Islet of Langerhans (tissue), 1 donor: ENCODE measurements at regions not wholly inside any gene's neighbourhood (a gene's known extent, or its start where the extent isn't known, plus 50 kb on each side); places are given as distances from the start of the nearest gene placed in this dataset.
"Not testable (repeated sequence)": the region's sequence is repeated elsewhere in the genome, so short reads cannot be mapped to it uniquely, and the experiment has no call there.

Experiments used
- FAIRE-seq: peaks from one replicate; lab custom pipeline; 2011; peaks lifted over from hg19 to GRCh38; lab: Jason Lieb, UNC

DNA sequence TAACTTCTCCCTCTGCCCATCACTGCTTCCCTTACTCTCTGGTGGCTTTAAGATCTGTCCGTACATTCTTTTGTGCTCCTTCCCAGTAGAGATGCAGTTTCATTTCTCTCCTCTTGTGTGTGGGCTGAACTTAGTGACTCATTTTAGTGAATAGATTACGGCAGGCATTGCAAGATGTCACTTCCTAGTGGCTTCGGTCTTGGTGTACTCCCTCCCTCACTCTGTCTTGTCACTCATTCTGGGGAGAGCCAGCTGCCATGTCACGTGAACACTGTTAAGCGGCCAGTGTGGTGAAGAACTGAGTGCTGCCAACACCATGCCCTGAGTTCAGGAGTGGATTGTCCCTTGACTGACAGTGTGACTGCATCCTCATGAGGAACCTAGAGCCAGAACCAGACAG, 115.9 kb downstream of the OTOR start:
- FAIRE-seq: no peak

DNA sequence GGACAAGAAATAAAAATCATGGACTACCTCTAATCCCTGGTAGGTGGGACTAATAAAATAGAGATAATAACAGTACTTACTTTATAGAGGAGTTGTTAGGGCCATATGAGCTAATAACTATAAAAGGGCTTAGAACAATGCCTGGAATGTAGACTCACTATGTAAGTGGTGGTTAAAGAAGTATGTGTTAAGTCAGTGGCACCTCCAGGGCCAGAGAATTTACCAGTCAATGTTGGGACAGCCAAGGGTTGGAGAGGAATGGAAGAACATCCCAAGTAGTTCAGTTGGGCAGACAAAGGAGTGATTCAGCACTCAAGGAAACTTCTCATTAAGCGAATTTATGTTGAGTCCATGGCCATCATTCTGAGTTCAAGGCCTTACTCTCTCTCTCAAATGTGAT, 116.8 kb downstream of the OTOR start:
- no peak for FAIRE-seq

DNA sequence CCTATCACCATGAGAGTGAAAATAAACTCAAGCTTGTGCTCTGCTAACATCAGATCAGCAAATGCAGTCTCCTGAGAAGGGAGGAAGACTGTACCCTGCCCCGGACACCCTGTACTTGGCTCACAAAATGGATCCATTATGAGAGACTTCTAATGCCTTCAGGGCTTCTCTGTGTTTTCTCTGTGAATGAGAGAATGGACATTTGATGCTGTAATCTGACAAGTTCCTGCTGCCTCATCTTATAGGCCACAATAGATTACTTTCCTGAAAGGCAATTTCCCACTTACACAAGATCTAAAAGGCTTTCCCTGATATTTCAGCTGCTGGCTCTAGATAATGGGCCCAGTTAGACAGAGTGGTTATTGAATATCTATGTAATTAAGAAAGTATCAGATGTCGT, 117.2 kb downstream of the OTOR start:
- FAIRE-seq: no peak

DNA sequence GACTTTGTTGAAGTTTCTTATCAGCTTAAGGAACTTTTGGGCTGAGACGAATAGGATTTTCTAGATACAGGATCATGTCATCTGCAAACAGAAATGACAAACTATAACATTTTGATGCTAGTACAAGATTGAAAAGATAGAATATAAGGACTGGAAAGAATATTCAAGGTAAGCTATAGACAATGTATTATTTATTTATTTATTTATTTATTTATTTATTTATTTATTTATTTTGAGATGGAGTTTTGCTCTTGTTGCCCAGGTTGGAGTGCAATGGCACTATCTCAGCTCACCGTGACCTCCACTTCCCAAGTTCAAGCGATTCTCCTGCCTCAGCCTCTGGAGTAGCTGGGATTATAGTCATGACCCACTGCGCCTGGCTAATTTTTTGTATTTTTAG, 125.0 kb downstream of the OTOR start:
- not testable (repeated sequence) for FAIRE-seq

DNA sequence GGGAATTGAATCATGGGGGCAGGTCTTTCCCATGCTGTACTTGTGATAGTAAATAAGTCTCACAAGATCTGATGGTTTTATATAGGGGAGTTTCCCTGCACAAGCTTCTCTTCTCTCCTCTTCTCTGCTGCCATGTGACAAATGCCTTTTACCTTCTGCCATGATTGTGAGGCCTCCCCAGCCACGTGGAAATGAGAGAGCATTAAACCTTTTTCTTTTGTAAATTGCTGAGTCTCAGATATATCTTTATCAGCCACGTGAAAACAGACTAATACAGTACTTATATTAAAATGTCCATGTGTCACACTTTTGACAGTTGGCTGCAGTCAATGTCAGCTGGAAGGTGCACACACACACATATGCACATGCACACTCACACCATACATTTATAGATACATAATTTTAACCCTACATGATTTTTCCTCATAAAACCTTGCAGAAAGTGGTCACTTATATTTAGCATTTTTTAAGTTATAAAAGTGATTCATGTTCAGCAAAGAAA, 128.9 kb downstream of the OTOR start:
- FAIRE-seq: no peak

DNA sequence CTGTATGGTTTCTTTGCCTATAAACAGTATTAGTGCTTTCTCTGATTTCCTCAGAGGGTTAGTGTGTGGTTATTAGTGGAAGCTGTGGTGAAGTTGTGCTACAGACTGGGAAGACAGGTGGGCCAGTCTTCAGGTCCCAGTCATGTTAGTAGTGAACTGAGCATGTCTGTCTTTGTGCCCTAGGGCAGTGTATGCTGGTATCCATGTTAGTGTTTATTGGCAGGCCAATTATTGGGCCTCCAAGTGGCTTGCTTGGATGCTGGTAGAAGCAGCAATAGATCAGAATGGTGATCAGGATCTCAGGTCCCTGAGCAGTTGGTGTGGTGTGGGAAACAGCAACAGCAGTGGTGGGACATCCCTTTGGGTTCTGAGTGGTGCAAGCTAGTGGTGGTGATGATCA, 137.6 kb downstream of the OTOR start:
- no peak for FAIRE-seq

DNA sequence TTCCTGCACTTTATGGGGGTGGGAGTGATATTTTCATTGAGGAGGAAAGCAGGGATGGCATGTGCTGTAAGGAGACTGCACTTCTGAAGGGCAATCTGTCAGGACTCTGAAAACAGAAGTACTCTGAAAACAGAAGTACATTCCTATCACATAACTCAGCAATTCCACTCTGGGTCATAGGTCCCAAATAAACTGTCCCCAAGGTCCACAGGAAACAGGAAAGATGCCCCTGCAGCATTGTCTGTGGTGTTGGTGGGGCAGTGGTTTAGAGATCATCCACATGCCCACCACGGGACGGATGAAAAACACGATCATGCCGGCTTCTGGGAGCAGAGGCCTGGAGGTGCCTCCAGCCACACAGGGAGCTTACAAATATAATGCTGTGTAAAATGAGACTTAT, 150.3 kb downstream of the OTOR start:
- FAIRE-seq: no peak

DNA sequence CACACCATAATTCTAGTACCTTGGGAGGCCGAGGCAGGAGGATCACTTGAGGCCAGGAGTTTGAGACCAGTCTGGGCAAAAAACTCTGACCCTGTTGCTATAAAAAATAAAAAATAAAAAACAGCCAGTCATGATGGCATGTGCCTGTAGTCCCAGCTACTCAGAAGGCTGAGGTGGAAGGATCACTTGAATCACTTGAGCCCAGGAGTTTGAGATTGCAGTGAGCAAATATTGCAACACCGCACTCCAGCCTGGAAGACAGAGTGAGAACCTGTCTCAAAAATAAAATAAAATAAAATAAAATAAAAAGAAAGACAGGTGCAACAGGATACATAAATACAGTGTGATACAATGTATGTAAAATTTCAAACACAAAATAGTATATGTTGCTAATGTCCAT, 154.5 kb downstream of the OTOR start:
- FAIRE-seq: no peak

DNA sequence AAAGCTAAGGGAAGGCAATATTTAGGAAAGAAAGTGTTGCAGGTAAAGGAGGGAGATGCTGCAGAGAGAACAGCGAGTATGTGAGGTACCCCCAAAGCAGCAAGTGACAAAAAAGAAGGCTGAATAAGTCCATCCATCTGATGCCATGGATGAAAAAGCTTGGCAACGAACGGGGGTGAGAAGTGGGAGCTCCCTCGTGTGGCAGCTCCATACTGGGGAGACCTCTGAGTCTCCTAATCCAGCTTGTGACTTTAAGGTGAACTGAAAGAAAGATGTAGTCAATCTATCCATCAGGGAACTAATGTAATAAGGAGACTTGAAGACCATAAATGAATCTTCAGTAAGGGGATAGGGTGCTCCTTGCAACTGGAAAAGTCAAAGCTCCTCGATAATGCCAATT, 156.6 kb downstream of the OTOR start:
- no peak for FAIRE-seq

DNA sequence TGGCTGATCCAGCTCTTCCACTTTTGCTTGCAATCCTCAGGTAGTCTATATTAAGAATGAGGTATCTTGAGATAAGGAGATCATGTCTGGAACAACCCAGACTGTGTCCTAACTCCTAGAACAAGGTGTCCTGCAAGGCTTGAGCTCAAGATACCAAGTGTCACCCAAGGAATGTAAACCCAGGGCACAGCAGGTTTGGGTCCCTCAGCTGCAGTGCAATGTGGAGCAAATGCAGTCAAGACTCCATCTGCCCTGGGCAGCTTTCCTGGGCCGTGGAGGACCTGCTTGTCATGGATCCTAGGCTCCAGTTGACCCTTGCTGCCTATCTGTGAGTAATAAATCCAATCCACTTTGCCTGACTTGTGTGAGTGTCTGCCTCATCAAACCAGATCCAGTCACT, 166.1 kb downstream of the OTOR start:
- no peak for FAIRE-seq

DNA sequence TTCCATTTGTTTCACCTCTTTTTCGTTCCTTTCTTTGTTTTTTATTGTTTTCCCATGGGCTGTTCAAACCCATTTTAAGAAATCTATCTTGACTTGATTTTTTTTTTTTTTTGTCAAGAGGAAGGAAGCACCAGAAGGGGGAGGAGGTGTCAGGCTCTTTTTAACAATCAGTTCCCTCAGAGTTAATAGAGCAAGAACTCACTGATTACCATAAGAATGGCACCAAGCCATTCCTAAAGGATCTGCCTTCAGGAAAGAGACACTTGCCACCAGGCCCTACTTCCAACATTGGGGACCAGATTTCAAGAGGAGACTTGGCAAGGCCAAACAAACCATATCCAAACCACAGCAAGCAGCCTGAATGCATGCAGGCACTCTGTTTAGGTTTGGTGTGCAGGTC, 168.0 kb downstream of the OTOR start:
- FAIRE-seq: no peak

DNA sequence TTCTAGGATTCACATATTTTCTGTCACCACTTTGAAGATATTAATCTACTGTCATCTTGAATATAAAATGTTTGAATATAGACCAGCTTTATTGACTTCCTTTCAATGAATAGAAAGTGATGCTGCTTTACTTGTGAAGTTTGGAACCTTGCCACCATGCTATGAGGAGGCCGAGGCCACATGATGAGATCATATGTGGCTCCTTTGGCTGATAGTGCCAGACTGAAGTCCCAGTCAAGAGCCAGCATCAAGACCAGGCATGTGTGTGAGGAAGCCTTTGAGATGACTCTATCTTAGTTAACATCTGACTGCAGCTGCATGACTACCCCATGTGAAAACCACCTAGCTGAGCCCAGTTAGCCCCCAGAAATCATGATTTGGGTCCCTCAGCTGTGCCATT, 169.5 kb downstream of the OTOR start:
- FAIRE-seq: no peak

DNA sequence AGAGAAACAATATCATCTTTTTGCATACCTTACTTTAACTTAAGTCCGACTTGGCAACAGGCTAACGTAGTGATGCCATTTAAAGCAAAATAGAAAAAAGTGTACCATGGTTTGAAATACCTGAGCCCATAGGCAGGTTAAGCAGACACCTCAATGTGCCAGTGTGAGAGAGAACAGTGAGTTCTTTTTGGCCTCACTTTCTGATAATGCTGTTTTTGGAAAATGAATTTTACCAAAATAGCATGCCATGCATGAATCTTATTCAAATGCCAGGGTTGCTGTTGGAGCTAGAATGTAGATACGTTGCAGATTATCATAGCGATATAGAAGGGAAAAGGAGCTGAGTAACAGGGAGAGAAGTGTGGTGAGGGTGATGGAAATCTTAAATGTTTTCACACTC, 170.2 kb downstream of the OTOR start:
- no peak for FAIRE-seq

DNA sequence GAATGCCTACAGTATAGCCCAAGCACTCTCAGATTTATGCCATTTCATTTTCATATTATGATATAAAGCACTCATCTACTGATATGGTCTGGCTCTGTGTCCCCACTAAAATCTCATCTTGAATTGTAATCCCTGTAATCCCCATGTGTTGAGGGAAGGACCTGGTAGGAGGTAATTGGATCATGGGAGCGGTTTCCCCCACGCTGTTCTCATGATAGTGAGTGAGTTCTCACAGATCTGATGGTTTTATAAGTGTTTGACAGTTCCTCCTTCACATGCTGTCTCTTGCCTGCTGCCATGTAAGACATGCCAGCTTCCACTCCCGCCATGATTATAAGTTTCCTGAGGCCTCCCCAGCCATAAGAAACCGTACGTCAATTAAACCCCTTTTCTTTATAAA, 171.7 kb downstream of the OTOR start:
- FAIRE-seq: no peak

DNA sequence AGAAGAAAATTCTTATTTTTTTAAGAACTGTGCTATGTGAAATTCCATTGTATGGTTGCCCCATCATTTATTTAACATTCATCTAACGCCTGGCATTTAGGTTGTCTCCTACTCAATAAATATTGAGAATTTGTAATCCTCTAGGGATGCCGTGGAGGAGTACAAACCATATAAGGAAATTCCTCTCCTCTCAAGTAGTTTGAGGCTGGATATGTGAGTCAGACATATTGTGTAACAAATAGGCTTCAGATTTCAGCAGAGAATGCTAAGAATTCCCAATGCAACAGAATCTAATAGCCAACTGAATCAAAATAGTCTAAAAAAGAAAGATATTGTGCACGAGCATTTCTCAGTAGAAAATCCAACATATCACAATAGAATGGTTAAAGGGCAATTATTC, 174.7 kb downstream of the OTOR start:
- no peak for FAIRE-seq

DNA sequence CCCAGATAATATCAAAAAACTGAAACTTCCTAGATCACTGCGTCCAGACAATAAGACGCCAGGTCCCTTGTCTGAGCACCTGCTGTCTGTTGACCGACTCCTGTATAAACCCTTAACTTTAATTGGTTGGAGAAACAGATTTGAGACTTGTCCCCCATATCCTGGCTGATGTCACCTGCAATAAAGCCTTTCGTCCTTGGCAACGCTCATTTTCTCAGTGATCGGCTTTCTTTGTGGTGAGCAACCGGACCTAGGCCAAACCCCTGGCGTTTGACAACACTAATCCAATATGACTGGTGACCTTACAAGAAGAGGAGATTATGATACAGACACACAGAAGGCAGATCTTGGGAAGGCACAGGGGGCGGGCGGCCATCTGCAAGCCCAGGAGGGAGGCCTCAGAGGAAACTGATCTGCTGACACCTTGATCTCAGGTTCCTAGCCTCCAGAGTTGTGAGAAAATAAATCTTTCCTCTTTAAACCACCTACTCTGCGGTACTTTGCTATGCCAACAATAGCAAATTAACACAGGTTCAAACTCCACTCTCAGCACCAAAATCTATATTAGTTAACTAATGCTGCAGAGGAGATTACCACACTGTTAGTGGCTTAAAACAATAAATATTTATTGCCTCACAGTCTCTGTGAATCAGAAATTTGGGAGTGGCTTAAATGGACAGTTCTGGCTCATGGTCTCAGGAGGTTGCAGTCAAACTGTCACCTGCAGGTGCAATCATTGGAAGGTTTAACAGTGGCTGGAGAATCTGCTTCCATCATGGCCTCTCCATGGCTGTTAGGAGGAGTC, 178.7 kb downstream of the OTOR start:
- no peak for FAIRE-seq

DNA sequence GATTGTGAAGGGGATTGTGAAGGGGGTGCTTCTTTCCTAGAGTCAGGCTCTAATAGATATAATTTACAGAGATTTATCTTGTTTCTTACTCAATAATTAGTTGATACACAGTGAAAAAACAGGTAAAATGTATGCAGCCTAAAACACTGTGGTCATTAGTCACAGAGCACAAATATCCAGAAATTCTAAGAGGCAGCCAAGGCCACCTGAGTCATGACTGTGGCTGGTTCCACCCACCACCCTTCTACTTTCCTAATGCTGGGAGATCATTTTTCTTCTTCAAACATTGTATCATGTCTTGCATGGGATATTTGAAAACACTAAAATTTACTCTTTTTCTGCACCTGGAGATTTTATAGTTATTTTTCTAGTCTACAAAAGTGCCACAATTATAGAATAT, 181.6 kb downstream of the OTOR start:
- no peak for FAIRE-seq

DNA sequence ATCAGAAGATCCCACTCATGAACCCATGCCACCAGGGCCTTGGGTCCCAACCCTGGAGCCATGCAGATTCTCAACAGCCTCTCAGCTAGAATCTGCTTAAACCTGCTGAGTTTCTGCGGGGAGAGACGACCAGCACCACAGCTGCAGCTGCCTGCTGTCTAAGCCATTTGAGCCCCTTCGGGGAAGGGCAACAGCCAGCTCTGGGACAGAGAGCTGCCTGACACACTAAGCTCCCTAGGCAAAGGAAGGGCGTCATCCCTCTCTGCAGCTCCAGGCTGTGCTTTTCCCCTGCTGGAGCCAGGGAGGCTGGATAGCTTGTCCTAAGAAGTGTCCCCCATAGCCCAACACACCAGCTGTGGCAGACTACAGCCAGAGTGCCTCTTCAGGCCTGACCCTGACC, 182.5 kb downstream of the OTOR start:
- no peak for FAIRE-seq

DNA sequence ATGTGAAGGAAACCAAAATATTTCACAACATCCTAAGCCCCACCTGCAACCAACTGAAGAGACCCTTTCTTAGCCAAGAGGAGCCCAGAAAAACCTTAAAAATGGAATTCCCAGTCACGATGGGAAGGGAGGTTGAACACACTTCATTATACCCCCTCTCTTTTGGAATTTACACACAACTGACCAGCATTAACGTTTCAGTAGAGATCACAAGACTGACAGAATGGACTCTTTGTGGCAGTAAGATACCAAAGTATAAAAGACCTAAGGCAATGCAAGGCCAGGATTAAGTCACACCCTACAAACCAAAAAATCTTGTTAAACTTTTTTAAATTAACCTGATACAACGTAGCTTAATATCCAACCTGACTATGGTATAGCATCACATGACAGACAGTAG, 190.9 kb downstream of the OTOR start:
- no peak for FAIRE-seq

DNA sequence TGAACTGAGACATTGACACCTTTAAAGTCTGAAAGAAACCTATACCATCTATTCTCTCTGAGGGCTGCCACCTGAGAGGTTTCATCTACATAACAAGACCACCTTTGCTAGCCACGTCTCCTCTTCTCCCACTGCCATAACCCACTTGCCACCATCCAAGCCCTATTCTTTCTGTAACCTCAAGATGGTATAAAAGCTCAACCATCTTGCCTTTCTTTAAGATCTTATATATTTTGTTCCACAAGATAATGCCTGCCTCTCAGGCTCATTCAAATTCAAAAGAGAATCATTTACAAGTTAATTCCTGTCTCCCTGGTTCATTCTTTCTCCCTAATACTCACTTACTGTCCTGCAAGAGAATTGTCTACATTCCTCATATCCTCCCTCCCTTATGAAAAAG, 192.5 kb downstream of the OTOR start:
- FAIRE-seq: no peak

DNA sequence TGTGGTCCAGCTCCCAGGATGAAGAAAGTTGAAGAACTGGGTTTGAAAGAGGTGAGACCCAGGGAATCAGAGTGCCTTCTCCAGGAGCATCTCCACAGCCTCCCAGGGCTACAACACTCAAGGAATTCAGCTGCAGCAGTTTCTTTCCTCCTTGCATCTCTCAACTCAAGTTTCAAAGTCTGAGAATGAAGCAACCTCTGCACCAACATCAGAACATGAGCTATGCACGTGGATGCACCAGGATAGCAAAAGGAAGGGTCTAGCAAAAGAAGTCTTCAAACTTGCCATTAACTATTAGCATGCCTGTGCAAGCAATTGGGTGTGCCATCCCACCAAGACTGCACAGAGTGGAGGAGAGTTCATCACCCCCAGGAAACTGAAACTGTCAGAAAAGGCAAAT, 193.9 kb downstream of the OTOR start:
- FAIRE-seq: no peak

DNA sequence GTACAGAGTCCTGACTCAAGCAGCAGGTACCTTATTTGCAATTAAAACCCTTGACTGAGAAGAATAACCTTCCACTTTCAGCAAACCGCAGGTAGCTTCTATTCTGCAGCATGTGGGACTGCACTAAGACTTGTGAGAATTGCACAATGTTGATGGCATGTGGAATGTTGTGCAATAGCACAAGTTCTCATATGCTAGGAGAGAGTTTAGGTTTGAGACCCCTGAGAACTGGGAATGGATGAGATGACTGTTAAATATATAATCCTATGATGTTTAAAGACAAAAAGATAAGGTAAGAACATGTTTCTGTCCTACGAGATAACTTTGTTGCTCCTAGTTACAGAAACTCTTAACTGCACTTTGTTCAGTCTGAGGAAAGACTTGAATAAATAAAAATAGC, 194.6 kb downstream of the OTOR start:
- FAIRE-seq: no peak

DNA sequence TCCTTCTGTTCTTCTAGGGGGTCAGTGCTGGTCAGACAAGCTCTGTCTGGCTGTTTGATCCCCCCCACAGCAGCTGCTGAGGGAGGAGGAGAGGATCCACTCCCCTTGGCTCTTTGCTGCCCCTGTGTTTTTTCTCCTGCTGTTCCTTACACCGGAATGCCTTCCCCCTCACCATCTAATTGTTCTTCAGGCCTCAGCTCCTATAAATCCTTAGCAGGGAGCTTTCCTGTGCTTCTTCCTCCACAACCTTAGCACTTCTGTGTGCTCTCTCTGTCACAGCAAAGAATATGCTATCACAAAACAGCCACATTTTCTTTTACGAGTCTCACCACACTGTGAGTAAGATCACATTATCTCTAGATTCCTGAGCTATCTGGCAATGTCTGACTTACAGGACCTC, 196.6 kb downstream of the OTOR start:
- FAIRE-seq: no peak

DNA sequence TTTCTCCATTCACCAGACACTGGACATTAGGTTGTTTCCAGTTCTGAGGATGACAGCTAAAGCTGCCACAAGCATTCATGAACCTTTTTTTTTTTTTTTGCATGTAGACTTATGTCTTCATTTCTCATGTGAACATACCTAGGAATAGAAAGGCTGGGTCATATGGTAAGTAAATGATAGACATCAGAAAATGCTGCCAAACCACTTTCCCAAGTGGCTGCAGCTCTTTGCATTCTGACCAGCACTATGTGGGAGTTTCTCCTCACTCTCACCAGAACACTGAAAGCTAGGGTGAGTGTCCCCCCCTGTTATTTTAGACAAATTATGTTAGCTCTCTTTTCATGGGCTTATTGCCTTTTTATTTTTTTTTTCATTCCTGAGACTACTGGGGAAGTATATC, 197.5 kb downstream of the OTOR start:
- no peak for FAIRE-seq

DNA sequence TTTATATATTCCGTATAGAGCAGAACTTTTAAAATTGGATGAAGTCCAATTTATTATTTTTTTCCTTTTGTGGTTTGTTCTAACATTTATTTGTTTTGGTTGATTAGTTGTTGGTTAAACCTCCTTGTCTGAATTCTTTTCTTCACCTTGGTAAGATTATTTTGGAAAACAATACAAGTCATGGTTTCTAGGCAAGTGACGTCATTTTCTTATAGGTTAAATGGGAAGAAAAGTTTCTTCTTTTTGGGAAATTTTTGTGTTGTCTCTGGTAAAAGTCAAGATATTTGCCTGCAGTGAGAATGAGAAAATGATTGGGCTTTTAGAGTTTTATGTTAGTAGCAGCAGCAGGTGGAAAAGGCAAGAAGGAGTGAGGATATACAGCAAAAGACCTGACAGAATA, 197.9 kb downstream of the OTOR start:
- FAIRE-seq: no peak
